ENCODE measurements at regions not wholly inside any gene's neighbourhood (a gene's known extent, or its start where the extent isn't known, plus 50 kb on each side); places are given as distances from the start of the nearest gene placed in this dataset.

- Mint-ChIP-seq H3K27me3 (ENCODE audit: low read depth) (peaks cover 14% of the 10 kb centered on the region), H3K4me1 (ENCODE audit: low read depth) (peaks cover 15% of the 10 kb centered on the region), H3K27ac (no peak overlapping the region), H3K9me3 (no peaks in the 10 kb centered on the region), H3K4me3 (ENCODE audit: low read depth) (no peak overlapping the region), H3K36me3 (ENCODE audit: low read depth) (peaks cover 5% of the 10 kb centered on the region)
- intact Hi-C loops (cut with micrococcal nuclease) = no loop called here
- DNase-seq (ENCODE audit: low spot score) = no peak
These were observed 97.0 kb upstream of the ANKRD10 start for GRCh38 chr13:111011899-111012298.

- intact Hi-C loops (cut with micrococcal nuclease) = no loop called here
- no peak overlapping the region for H3K27ac Mint-ChIP-seq
- H3K4me3 Mint-ChIP-seq (ENCODE audit: low read depth) = no peak overlapping the region
- H3K27me3 Mint-ChIP-seq (ENCODE audit: low read depth) = peaks cover 18% of the 10 kb centered on the region
- DNase-seq (ENCODE audit: low spot score) = no peak
- H3K9me3 Mint-ChIP-seq = no peaks in the 10 kb centered on the region
- peaks cover 15% of the 10 kb centered on the region for H3K4me1 Mint-ChIP-seq (ENCODE audit: low read depth)
- H3K36me3 Mint-ChIP-seq (ENCODE audit: low read depth) = peaks cover 5% of the 10 kb centered on the region
These were observed 93.5 kb upstream of the ANKRD10 start for GRCh38 chr13:111008351-111008750.

- H3K27me3 Mint-ChIP-seq (ENCODE audit: low read depth) = peaks cover 18% of the 10 kb centered on the region
- no peak overlapping the region for H3K4me3 Mint-ChIP-seq (ENCODE audit: low read depth)
- DNase-seq (ENCODE audit: low spot score) = no peak
- H3K27ac Mint-ChIP-seq = no peak overlapping the region
- H3K36me3 Mint-ChIP-seq (ENCODE audit: low read depth) = no peaks in the 10 kb centered on the region
- peaks cover 10% of the 10 kb centered on the region for H3K4me1 Mint-ChIP-seq (ENCODE audit: low read depth)
- H3K9me3 Mint-ChIP-seq = no peaks in the 10 kb centered on the region
- intact Hi-C loops (cut with micrococcal nuclease) = no loop called here
These were observed 92.3 kb upstream of the ANKRD10 start for GRCh38 chr13:111007209-111007608.

GRCh38 chr13:111006506-111007031 lies 91.7 kb upstream of the ANKRD10 start:
- Mint-ChIP-seq H3K27ac (no peak overlapping the region), H3K27me3 (ENCODE audit: low read depth) (peaks cover 17% of the 10 kb centered on the region), H3K36me3 (ENCODE audit: low read depth) (no peaks in the 10 kb centered on the region), H3K4me3 (ENCODE audit: low read depth) (no peak overlapping the region), H3K9me3 (no peaks in the 10 kb centered on the region), H3K4me1 (ENCODE audit: low read depth) (peaks cover 3% of the 10 kb centered on the region)
- intact Hi-C loops (cut with micrococcal nuclease) = no loop called here
- DNase-seq (ENCODE audit: low spot score) = no peak

GRCh38 chr13:111005808-111006505 lies 91.1 kb upstream of the ANKRD10 start:
- Mint-ChIP-seq H3K27ac (no peak overlapping the region), H3K27me3 (ENCODE audit: low read depth) (peaks cover 18% of the 10 kb centered on the region), H3K36me3 (ENCODE audit: low read depth) (no peaks in the 10 kb centered on the region), H3K4me3 (ENCODE audit: low read depth) (no peak overlapping the region), H3K9me3 (no peaks in the 10 kb centered on the region), H3K4me1 (ENCODE audit: low read depth) (peaks cover under 1% of the 10 kb centered on the region)
- intact Hi-C loops (cut with micrococcal nuclease) = no loop called here
- DNase-seq (ENCODE audit: low spot score) = no peak

GRCh38 chr13:111005364-111005763 lies 90.5 kb upstream of the ANKRD10 start:
- Mint-ChIP-seq H3K4me3 (ENCODE audit: low read depth) (no peak overlapping the region), H3K27ac (no peak overlapping the region)

GRCh38 chr13:111004444-111004843 lies 89.6 kb upstream of the ANKRD10 start:
- H3K4me1 Mint-ChIP-seq (ENCODE audit: low read depth) = no peaks in the 10 kb centered on the region
- no peaks in the 10 kb centered on the region for H3K9me3 Mint-ChIP-seq
- peaks cover 14% of the 10 kb centered on the region for H3K27me3 Mint-ChIP-seq (ENCODE audit: low read depth)
- intact Hi-C loops (cut with micrococcal nuclease) = no loop called here
- no peak for DNase-seq (ENCODE audit: low spot score)
- no peak overlapping the region for H3K27ac Mint-ChIP-seq
- H3K4me3 Mint-ChIP-seq (ENCODE audit: low read depth) = no peak overlapping the region
- H3K36me3 Mint-ChIP-seq (ENCODE audit: low read depth) = no peaks in the 10 kb centered on the region

More at GRCh38 chr13:111005364-111005763, 90.5 kb upstream of the ANKRD10 start:
- Mint-ChIP-seq H3K9me3 (no peaks in the 10 kb centered on the region), H3K4me1 (ENCODE audit: low read depth) (no peaks in the 10 kb centered on the region), H3K36me3 (ENCODE audit: low read depth) (no peaks in the 10 kb centered on the region), H3K27me3 (ENCODE audit: low read depth) (peaks cover 17% of the 10 kb centered on the region)
- DNase-seq (ENCODE audit: low spot score) = no peak
- intact Hi-C loops (cut with micrococcal nuclease) = no loop called here

GRCh38 chr13:111001636-111002035 lies 86.8 kb upstream of the ANKRD10 start:
- no peaks in the 10 kb centered on the region for H3K9me3 Mint-ChIP-seq
- no peaks in the 10 kb centered on the region for H3K36me3 Mint-ChIP-seq (ENCODE audit: low read depth)
- no peak overlapping the region for H3K4me3 Mint-ChIP-seq (ENCODE audit: low read depth)
- intact Hi-C loops (cut with micrococcal nuclease) = no loop called here
- no peak for DNase-seq (ENCODE audit: low spot score)
- H3K27ac Mint-ChIP-seq = no peak overlapping the region
- H3K4me1 Mint-ChIP-seq (ENCODE audit: low read depth) = no peaks in the 10 kb centered on the region
- H3K27me3 Mint-ChIP-seq (ENCODE audit: low read depth) = peaks cover 37% of the 10 kb centered on the region

- Mint-ChIP-seq H3K4me1 (ENCODE audit: low read depth) (no peaks in the 10 kb centered on the region), H3K27me3 (ENCODE audit: low read depth) (peaks cover 51% of the 10 kb centered on the region), H3K4me3 (ENCODE audit: low read depth) (no peak overlapping the region), H3K36me3 (ENCODE audit: low read depth) (no peaks in the 10 kb centered on the region), H3K9me3 (no peaks in the 10 kb centered on the region), H3K27ac (no peak overlapping the region)
- intact Hi-C loops (cut with micrococcal nuclease) = no loop called here
- no peak for DNase-seq (ENCODE audit: low spot score)
These were observed 78.9 kb upstream of the ANKRD10 start for GRCh38 chr13:110993788-110994187.

- Mint-ChIP-seq H3K27me3 (ENCODE audit: low read depth) (peaks cover 50% of the 10 kb centered on the region), H3K4me1 (ENCODE audit: low read depth) (no peaks in the 10 kb centered on the region), H3K27ac (no peak overlapping the region), H3K9me3 (no peaks in the 10 kb centered on the region), H3K4me3 (ENCODE audit: low read depth) (no peak overlapping the region), H3K36me3 (ENCODE audit: low read depth) (no peaks in the 10 kb centered on the region)
- intact Hi-C loops (cut with micrococcal nuclease) = no loop called here
- no peak for DNase-seq (ENCODE audit: low spot score)
These were observed 77.2 kb upstream of the ANKRD10 start for GRCh38 chr13:110991991-110992508.

- intact Hi-C loops (cut with micrococcal nuclease) = no loop called here
- no peaks in the 10 kb centered on the region for H3K4me1 Mint-ChIP-seq (ENCODE audit: low read depth)
- no peak for DNase-seq (ENCODE audit: low spot score)
- H3K9me3 Mint-ChIP-seq = no peaks in the 10 kb centered on the region
- peaks cover 31% of the 10 kb centered on the region for H3K27me3 Mint-ChIP-seq (ENCODE audit: low read depth)
- H3K27ac Mint-ChIP-seq = no peak overlapping the region
- no peak overlapping the region for H3K4me3 Mint-ChIP-seq (ENCODE audit: low read depth)
- H3K36me3 Mint-ChIP-seq (ENCODE audit: low read depth) = no peaks in the 10 kb centered on the region
These were observed 74.5 kb upstream of the ANKRD10 start for GRCh38 chr13:110989331-110989730.

- intact Hi-C loops (cut with micrococcal nuclease) = no loop called here
- no peak overlapping the region for H3K27ac Mint-ChIP-seq
- no peak overlapping the region for H3K4me3 Mint-ChIP-seq (ENCODE audit: low read depth)
- H3K4me1 Mint-ChIP-seq (ENCODE audit: low read depth) = no peaks in the 10 kb centered on the region
- H3K27me3 Mint-ChIP-seq (ENCODE audit: low read depth) = peaks cover 40% of the 10 kb centered on the region
- DNase-seq (ENCODE audit: low spot score) = no peak
- no peaks in the 10 kb centered on the region for H3K9me3 Mint-ChIP-seq
- H3K36me3 Mint-ChIP-seq (ENCODE audit: low read depth) = no peaks in the 10 kb centered on the region
These were observed 70.7 kb upstream of the ANKRD10 start for GRCh38 chr13:110985541-110985940.

GRCh38 chr13:110984798-110985197 lies 69.9 kb upstream of the ANKRD10 start:
- intact Hi-C loops (cut with micrococcal nuclease) = no loop called here
- Mint-ChIP-seq H3K27ac (no peak overlapping the region), H3K27me3 (ENCODE audit: low read depth) (peaks cover 40% of the 10 kb centered on the region), H3K4me1 (ENCODE audit: low read depth) (no peaks in the 10 kb centered on the region), H3K36me3 (ENCODE audit: low read depth) (no peaks in the 10 kb centered on the region), H3K9me3 (no peaks in the 10 kb centered on the region), H3K4me3 (ENCODE audit: low read depth) (no peak overlapping the region)
- DNase-seq (ENCODE audit: low spot score) = no peak

All from activated T-helper 2 cell treated with anti-CD3 and anti-CD28 coated beads, Interferon-gamma antibody, Interleukin-2, Interleukin-4, amounts not matched to agents 10 μg/mL and 5 μg/mL and 100 μg/mL, durations not matched to agents 14 hours and 24 hours and 36 hours (primary cell).